Muscle of back (tissue), 3 donors: ENCODE measurements at regions not wholly inside any gene's neighbourhood (a gene's known extent, or its start where the extent isn't known, plus 50 kb on each side); places are given as distances from the start of the nearest gene placed in this dataset.
"Not testable (repeated sequence)": the region's sequence is repeated elsewhere in the genome, so short reads cannot be mapped to it uniquely, and the experiment has no call there.

Experiments used
- DNase-seq, 3 donors: peaks; one replicate each; pipeline versions ENCODE4 v3.0.0 to v3.0.0-alpha.2; 2013

- DNase-seq = peak in 1 of 3 donors; percentile 4
Observed at GRCh38 chr2:90069290-90069894, 1377.9 kb downstream of the RPIA start.

- no peak for DNase-seq
Observed at GRCh38 chr2:90076311-90076710, 1384.8 kb downstream of the RPIA start.

GRCh38 chr2:90077948-90078347, 1386.5 kb downstream of the RPIA start:
- no peak for DNase-seq

- no peak for DNase-seq
Observed at GRCh38 chr2:90079374-90079773, 1387.9 kb downstream of the RPIA start.

GRCh38 chr2:90087792-90088191, 1396.3 kb downstream of the RPIA start:
- DNase-seq = not testable (repeated sequence)

- DNase-seq = not testable (repeated sequence)
Observed at GRCh38 chr2:90093571-90094270, 1402.2 kb downstream of the RPIA start.

- DNase-seq = not testable (repeated sequence)
Observed at GRCh38 chr2:90097617-90098016, 1406.1 kb downstream of the RPIA start.

GRCh38 chr2:90105142-90105541, 1413.7 kb downstream of the RPIA start:
- peak; percentile 0 to 8 (median 6) for DNase-seq

- DNase-seq = not testable (repeated sequence)
Observed at GRCh38 chr2:90123409-90123808, 1431.9 kb downstream of the RPIA start.

GRCh38 chr2:90139046-90139445, 1447.6 kb downstream of the RPIA start:
- DNase-seq = not testable (repeated sequence)

GRCh38 chr2:90141558-90141957, 1450.1 kb downstream of the RPIA start:
- not testable (repeated sequence) for DNase-seq

GRCh38 chr2:90151805-90152204, 1460.3 kb downstream of the RPIA start:
- DNase-seq = not testable (repeated sequence)

- DNase-seq = not testable (repeated sequence)
Observed at GRCh38 chr2:90170978-90171377, 1479.5 kb downstream of the RPIA start.

- not testable (repeated sequence) for DNase-seq
Observed at GRCh38 chr2:90173081-90173480, 1481.6 kb downstream of the RPIA start.

- DNase-seq = not testable (repeated sequence)
Observed at GRCh38 chr2:90179591-90179990, 1488.1 kb downstream of the RPIA start.

GRCh38 chr2:90207454-90208058, 1516.1 kb downstream of the RPIA start:
- DNase-seq = no peak

- no peak for DNase-seq
Observed at GRCh38 chr2:90209009-90209408, 1517.5 kb downstream of the RPIA start.

GRCh38 chr2:90209806-90210205, 1518.3 kb downstream of the RPIA start:
- no peak for DNase-seq

- not testable (repeated sequence) for DNase-seq
Observed at GRCh38 chr2:90215880-90216279, 1524.4 kb downstream of the RPIA start.

GRCh38 chr2:90216801-90217200, 1525.3 kb downstream of the RPIA start:
- DNase-seq = not testable (repeated sequence)

- not testable (repeated sequence) for DNase-seq
Observed at GRCh38 chr2:90218534-90218933, 1527.1 kb downstream of the RPIA start.

GRCh38 chr2:90220623-90221299, 1529.3 kb downstream of the RPIA start:
- not testable (repeated sequence) for DNase-seq

GRCh38 chr2:90221300-90221651, 1529.8 kb downstream of the RPIA start:
- DNase-seq = no peak
